Gastrocnemius medialis (tissue), 4 donors: ENCODE measurements at regions not wholly inside any gene's neighbourhood (a gene's known extent, or its start where the extent isn't known, plus 50 kb on each side); places are given as distances from the start of the nearest gene placed in this dataset.

Experiments
- ATAC-seq, 2 donors: fragments of 150-250 bp; one replicate each; pipeline ENCODE4 v1.9.1; 2016
- DNase-seq, 2 donors: peaks; one replicate each; pipeline ENCODE4 v3.0.0-alpha.2; 2019
- H3K27ac ChIP-seq, 4 donors: fragments of 200-600 bp; sonication (generic); 1 replicate in 1 of 4; 2 replicates in 3 of 4; pipeline ENCODE4 v1.5.1; 2016 to 2018; ENCODE audit warnings: mild to moderate bottlenecking in 2 of 4, moderate library complexity in 1 of 4
- H3K27me3 ChIP-seq, 3 donors: fragments of 200-600 bp; sonication (generic) in 2 of 3; 1 replicate in 1 of 3; 2 replicates in 2 of 3; pipeline versions ENCODE4 v1.5.1 to v1.6.0; 2016 to 2019; ENCODE audit warnings: mild to moderate bottlenecking in 1 of 3, moderate library complexity in 1 of 3
- H3K36me3 ChIP-seq, 2 donors: fragments of 200-600 bp; sonication (generic) in 1 of 2; one replicate each; pipeline ENCODE4 v1.5.1; 2017 to 2018
- H3K4me1 ChIP-seq, 2 donors: fragments of 200-600 bp; sonication (generic) in 1 of 2; one replicate each; pipeline ENCODE4 v1.5.1; 2016 to 2017; ENCODE audit warnings: mild to moderate bottlenecking in 2 of 2
- H3K4me3 ChIP-seq, 4 donors: fragments of 200-600 bp; sonication (generic) in 3 of 4; 1 replicate in 1 of 4; 2 replicates in 3 of 4; pipeline ENCODE4 v1.5.1; 2016 to 2019; ENCODE audit warnings: mild to moderate bottlenecking in 2 of 4
- H3K9me3 ChIP-seq, 3 donors: fragments of 200-600 bp; sonication (generic) in 2 of 3; 1 replicate in 1 of 3; 2 replicates in 2 of 3; pipeline ENCODE4 v1.5.1; 2016 to 2019
- CTCF ChIP-seq, 5 experiments: fragments of 450-650 bp in 3 of 5; fragments of 200-600 bp in 2 of 5; sonication (generic) in 2 of 5; IDR thresholded peaks in 4 of 5; conservative IDR thresholded peaks in 1 of 5; 1 replicate in 4 of 5; 2 replicates in 1 of 5; pipeline ENCODE4 v1.5.1; 2016 to 2019; ENCODE audit warnings: antibody characterized with exemption in 5 of 5, mild to moderate bottlenecking in 3 of 5, moderate library complexity in 3 of 5
- POLR2A ChIP-seq, 2 donors: fragments of 450-650 bp; IDR thresholded peaks; one replicate each; pipeline ENCODE4 v1.6.1; 2017; ENCODE audit warnings: antibody characterized with exemption in 2 of 2, mild to moderate bottlenecking in 2 of 2, moderate library complexity in 2 of 2
- in situ Hi-C, 4 donors: fragments of 200-750 bp; cut with MboI; loops; one replicate each; pipeline versions ENCODE4 v1.15.0 to v1.8.0; 2017; ENCODE audit warnings: low sequenced_read_pairs in 4 of 4
- intact Hi-C: fragments of 100-400 bp; cut with DNase I; formaldehyde crosslinking; loops from one replicate; pipeline ENCODE4 v1.15.1; 2023; ENCODE audit warnings: low total_unique reads

DNA sequence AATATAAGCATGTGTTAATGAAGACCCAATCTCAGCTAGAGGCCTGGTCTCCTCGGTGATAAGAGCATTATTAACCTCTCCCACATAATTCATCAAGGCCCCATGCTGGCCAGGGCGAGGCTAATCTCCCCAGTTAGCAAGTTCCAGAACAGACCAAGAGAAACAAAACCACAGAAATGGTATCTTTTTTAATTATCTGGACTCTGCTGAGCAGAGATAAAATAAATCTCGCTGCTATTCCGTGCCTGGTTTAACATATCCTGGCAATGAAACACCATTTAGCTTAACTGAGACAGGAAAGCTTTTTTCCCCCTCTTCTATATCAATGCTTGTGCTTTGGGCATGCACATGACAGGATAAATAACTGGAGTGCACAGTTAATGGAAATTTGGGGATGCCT, 72.5 kb upstream of the ARHGEF3 start:
- H3K4me1 ChIP-seq: no peaks in the 10 kb centered on the region
- in situ Hi-C loops (no loop called here), intact Hi-C loops (no loop called here)
- no peak for ATAC-seq
- H3K27ac ChIP-seq: no peak overlapping the region
- no peaks in the 10 kb centered on the region for H3K27me3 ChIP-seq
- TF ChIP-seq POLR2A (IDR thresholded peaks at IDR 0.05): no peak
- no peak for TF ChIP-seq CTCF (IDR thresholded peaks at IDR 0.05 in 4 of 5, conservative IDR thresholded peaks at IDR 0.05 in 1 of 5)
- DNase-seq: no peak
- H3K4me3 ChIP-seq: no peak overlapping the region
- no peaks in the 10 kb centered on the region for H3K9me3 ChIP-seq
- no peaks in the 10 kb centered on the region for H3K36me3 ChIP-seq

GRCh38 chr3:56870436-56870835, 68.7 kb upstream of the ARHGEF3 start:
- H3K27me3 ChIP-seq: no peaks in the 10 kb centered on the region
- intact Hi-C loops: no loop called here
- no peak for TF ChIP-seq CTCF (IDR thresholded peaks at IDR 0.05 in 4 of 5, conservative IDR thresholded peaks at IDR 0.05 in 1 of 5)
- TF ChIP-seq POLR2A (IDR thresholded peaks at IDR 0.05): no peak
- ATAC-seq (no peak), DNase-seq (no peak)
- H3K9me3 ChIP-seq: no peaks in the 10 kb centered on the region
- H3K4me3 ChIP-seq: no peak overlapping the region
- no peaks in the 10 kb centered on the region for H3K4me1 ChIP-seq
- no peaks in the 10 kb centered on the region for H3K36me3 ChIP-seq
- in situ Hi-C loops: no loop called here
- H3K27ac ChIP-seq: no peak overlapping the region

DNA sequence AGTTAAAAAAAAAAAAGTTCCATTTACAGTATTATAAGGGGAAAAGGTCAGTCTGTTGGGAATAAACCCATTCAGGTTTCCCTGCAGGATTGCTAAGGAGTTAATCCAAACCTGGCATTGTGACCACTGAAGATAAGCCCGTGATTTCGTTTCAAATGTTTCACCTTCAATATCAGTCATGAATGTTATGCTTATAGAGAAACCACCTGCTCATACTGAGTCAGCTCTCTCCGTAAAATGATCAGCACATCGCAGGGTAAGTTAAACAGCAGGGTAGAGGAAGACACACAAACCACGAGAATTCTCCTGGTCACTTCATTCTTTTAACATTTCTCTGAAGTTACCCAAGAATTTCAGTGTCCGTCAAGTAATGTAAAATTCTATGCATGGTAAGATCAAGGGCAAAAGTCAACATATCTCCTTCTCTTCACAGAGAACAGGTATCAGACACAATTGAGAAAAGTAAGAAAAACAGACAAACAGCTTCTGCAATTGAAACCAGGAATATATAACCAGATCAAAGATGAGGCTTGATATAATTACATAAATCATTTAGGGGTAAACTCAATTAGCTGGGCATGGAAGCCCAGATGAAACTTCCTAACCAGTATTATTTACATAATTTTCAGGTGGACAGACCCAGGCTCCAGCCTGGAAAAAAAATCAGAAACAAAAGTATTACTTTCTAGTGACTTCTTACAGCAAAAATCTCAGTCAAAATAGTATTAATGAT, 67.6 kb upstream of the ARHGEF3 start:
- in situ Hi-C loops: no loop called here
- no peaks in the 10 kb centered on the region for H3K4me1 ChIP-seq
- H3K4me3 ChIP-seq: no peak overlapping the region
- ATAC-seq (no peak), DNase-seq (no peak)
- intact Hi-C loops: no loop called here
- no peaks in the 10 kb centered on the region for H3K36me3 ChIP-seq
- TF ChIP-seq POLR2A (IDR thresholded peaks at IDR 0.05) (no peak), CTCF (IDR thresholded peaks at IDR 0.05 in 4 of 5, conservative IDR thresholded peaks at IDR 0.05 in 1 of 5) (no peak)
- H3K27ac ChIP-seq: no peak overlapping the region
- H3K9me3 ChIP-seq: no peaks in the 10 kb centered on the region
- no peaks in the 10 kb centered on the region for H3K27me3 ChIP-seq

GRCh38 chr3:56868706-56869105, 67.0 kb upstream of the ARHGEF3 start:
- in situ Hi-C loops (no loop called here), intact Hi-C loops (no loop called here)
- H3K4me1 ChIP-seq: no peaks in the 10 kb centered on the region
- ATAC-seq: no peak
- no peaks in the 10 kb centered on the region for H3K27me3 ChIP-seq
- H3K36me3 ChIP-seq: no peaks in the 10 kb centered on the region
- no peak overlapping the region for H3K4me3 ChIP-seq
- DNase-seq: no peak
- H3K9me3 ChIP-seq: no peaks in the 10 kb centered on the region
- no peak overlapping the region for H3K27ac ChIP-seq
- TF ChIP-seq CTCF (IDR thresholded peaks at IDR 0.05 in 4 of 5, conservative IDR thresholded peaks at IDR 0.05 in 1 of 5): no peak
- no peak for TF ChIP-seq POLR2A (IDR thresholded peaks at IDR 0.05)

- intact Hi-C loops: no loop called here
- Histone ChIP-seq H3K27me3 (no peaks in the 10 kb centered on the region), H3K4me1 (no peaks in the 10 kb centered on the region), H3K27ac (no peak overlapping the region), H3K36me3 (no peaks in the 10 kb centered on the region), H3K9me3 (no peaks in the 10 kb centered on the region), H3K4me3 (no peak overlapping the region)
- in situ Hi-C loops: no loop called here
- TF ChIP-seq CTCF (IDR thresholded peaks at IDR 0.05 in 4 of 5, conservative IDR thresholded peaks at IDR 0.05 in 1 of 5) (no peak), POLR2A (IDR thresholded peaks at IDR 0.05) (no peak)
- no peak for DNase-seq
- ATAC-seq: no peak
Measured at GRCh38 chr3:56867671-56868070, 65.9 kb upstream of the ARHGEF3 start.
